Lower lobe of right lung (tissue), 2 donors: ENCODE measurements at regions not wholly inside any gene's neighbourhood (a gene's known extent, or its start where the extent isn't known, plus 50 kb on each side); places are given as distances from the start of the nearest gene placed in this dataset.
"Not testable (repeated sequence)": the region's sequence is repeated elsewhere in the genome, so short reads cannot be mapped to it uniquely, and the experiment has no call there.

Experiments
- ATAC-seq, 2 donors: fragments of 200-7000 bp; cut with Tn5 transposase; one replicate each; pipeline ENCODE4 v1.9.1; 2020 to 2022; ENCODE audit warnings: mild to moderate bottlenecking in 2 of 2, moderate library complexity in 2 of 2
- DNase-seq: peaks from one replicate; pipeline ENCODE4 v3.0.0-alpha.2; 2020
- H3K27ac ChIP-seq: fragments of 200-600 bp; one replicate; pipeline ENCODE4 v1.8.0; 2022
- H3K27me3 ChIP-seq: fragments of 200-600 bp; one replicate; pipeline ENCODE4 v1.8.0; 2022; ENCODE audit warnings: low read depth
- H3K36me3 ChIP-seq: fragments of 200-600 bp; one replicate; pipeline ENCODE4 v1.8.0; 2022; ENCODE audit warnings: mild to moderate bottlenecking
- H3K4me1 ChIP-seq: fragments of 200-600 bp; one replicate; pipeline ENCODE4 v1.8.0; 2022
- H3K4me3 ChIP-seq: fragments of 200-600 bp; one replicate; pipeline ENCODE4 v1.8.0; 2022; ENCODE audit warnings: mild to moderate bottlenecking
- H3K9me3 ChIP-seq: fragments of 200-600 bp; one replicate; pipeline ENCODE4 v1.8.0; 2022
- intact Hi-C: fragments of 100-400 bp; cut with DNase I; formaldehyde crosslinking; loops from one replicate; pipeline ENCODE4 v1.11.0; 2022
- TF ChIP-seq, protein P1 (sequence below): fragments of 200-600 bp; IDR thresholded peaks from one replicate; pipeline ENCODE4 v1.8.0; 2022; ENCODE audit warnings: antibody characterized with exemption, mild to moderate bottlenecking
- donor health status: DM: no; HTN: yes; CAD: no; lungs with severe emphysema.

DNA sequence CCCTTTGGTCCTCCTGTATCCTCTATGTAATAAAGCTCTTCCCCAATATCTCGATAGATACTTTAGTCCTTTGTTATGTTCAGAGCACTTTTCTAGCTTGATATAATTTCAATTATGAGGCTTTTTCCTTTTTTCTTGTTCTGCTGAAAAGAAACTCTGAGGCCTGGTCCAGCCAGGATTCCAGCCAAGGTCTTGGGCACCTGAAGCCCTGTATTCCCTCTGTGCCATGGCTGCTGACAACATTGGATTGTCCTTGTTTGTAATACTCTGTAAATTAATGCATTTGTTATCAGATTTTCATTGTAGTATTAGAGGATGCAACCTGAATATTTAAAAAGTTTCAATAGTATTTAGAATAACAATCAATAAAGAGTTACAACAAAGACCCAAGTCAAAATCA lies 67.9 kb upstream of the ADAMTS5 start:
- Histone ChIP-seq H3K27me3 (no peaks in the 10 kb centered on the region), H3K4me1 (no peaks in the 10 kb centered on the region), H3K4me3 (no peak overlapping the region), H3K27ac (no peak overlapping the region), H3K36me3 (no peaks in the 10 kb centered on the region), H3K9me3 (no peaks in the 10 kb centered on the region)
- intact Hi-C loops: no loop called here
- DNase-seq (no peak), ATAC-seq (no peak)
- TF ChIP-seq, protein P1, sequence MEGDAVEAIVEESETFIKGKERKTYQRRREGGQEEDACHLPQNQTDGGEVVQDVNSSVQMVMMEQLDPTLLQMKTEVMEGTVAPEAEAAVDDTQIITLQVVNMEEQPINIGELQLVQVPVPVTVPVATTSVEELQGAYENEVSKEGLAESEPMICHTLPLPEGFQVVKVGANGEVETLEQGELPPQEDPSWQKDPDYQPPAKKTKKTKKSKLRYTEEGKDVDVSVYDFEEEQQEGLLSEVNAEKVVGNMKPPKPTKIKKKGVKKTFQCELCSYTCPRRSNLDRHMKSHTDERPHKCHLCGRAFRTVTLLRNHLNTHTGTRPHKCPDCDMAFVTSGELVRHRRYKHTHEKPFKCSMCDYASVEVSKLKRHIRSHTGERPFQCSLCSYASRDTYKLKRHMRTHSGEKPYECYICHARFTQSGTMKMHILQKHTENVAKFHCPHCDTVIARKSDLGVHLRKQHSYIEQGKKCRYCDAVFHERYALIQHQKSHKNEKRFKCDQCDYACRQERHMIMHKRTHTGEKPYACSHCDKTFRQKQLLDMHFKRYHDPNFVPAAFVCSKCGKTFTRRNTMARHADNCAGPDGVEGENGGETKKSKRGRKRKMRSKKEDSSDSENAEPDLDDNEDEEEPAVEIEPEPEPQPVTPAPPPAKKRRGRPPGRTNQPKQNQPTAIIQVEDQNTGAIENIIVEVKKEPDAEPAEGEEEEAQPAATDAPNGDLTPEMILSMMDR: no peak

DNA sequence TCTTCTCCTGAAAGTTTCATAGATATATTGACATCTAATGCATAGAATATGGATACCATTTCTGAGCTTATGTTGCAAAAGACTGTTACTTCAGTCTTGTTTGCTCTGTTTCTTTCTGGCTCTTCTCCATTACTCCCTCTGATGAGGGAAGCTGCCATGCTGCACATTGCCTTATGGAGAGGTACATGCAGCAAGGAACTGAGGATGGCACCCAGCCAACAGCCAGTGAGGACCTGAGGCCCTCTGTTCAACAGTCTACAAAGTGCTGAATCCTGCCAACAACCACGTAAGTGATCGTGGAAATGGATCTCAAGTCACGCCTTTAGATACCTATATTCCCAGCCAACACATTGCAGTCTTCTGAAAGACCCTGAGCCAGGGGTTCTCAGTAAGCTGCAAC lies 66.6 kb upstream of the ADAMTS5 start:
- Histone ChIP-seq H3K27ac (no peak overlapping the region), H3K4me3 (no peak overlapping the region), H3K27me3 (no peaks in the 10 kb centered on the region), H3K4me1 (no peaks in the 10 kb centered on the region), H3K9me3 (no peaks in the 10 kb centered on the region), H3K36me3 (no peaks in the 10 kb centered on the region)
- TF ChIP-seq, protein P1: no peak
- no peak for ATAC-seq
- intact Hi-C loops: no loop called here
- no peak for DNase-seq

DNA sequence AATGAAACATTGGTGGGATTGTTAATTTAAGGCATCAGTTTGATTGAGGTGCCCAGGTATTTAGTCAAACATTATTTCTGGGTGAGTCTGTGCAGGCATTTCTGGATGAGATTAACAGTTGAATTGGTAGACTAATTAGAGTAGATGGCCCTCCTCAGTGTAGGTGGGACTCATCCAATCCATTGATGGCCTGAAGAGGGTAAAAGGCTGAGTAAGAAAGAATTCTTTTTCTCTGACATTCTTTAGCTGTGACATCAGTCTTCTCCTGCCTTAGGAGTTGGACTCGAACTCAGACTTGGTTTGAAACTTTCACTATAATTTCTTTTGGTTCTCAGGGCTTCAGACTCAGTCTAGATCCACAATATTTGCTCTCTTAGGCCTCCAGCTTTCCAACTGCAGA lies 59.6 kb upstream of the ADAMTS5 start:
- TF ChIP-seq, protein P1: no peak
- no peaks in the 10 kb centered on the region for H3K27me3 ChIP-seq
- DNase-seq (no peak), ATAC-seq (no peak)
- H3K4me3 ChIP-seq: no peak overlapping the region
- intact Hi-C loops: no loop called here
- H3K4me1 ChIP-seq: no peaks in the 10 kb centered on the region
- no peaks in the 10 kb centered on the region for H3K9me3 ChIP-seq
- H3K27ac ChIP-seq: no peak overlapping the region
- no peaks in the 10 kb centered on the region for H3K36me3 ChIP-seq

DNA sequence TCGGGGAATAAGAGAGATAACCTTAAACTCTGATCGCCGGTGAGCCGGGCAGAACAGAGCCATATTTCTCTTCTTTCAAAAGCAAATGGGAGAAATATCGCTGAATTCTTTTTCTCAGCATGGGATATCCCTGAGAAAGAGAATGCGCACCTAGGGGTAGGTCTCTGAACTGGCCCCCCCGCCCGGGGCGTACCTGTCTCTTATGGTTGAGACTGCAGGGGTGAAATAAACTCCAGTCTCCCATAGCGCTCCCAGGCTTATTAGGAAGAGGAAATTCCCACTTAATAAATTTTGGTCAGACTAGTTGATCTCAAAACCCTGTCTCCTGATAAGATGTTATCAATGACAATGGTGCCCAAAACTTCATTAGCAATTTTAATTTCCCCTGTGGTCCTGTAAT lies 58.8 kb upstream of the ADAMTS5 start:
- intact Hi-C loops, H3K27me3 ChIP-seq, ATAC-seq, H3K9me3 ChIP-seq, H3K4me1 ChIP-seq, DNase-seq, H3K27ac ChIP-seq, H3K36me3 ChIP-seq, H3K4me3 ChIP-seq: not testable (repeated sequence)

DNA sequence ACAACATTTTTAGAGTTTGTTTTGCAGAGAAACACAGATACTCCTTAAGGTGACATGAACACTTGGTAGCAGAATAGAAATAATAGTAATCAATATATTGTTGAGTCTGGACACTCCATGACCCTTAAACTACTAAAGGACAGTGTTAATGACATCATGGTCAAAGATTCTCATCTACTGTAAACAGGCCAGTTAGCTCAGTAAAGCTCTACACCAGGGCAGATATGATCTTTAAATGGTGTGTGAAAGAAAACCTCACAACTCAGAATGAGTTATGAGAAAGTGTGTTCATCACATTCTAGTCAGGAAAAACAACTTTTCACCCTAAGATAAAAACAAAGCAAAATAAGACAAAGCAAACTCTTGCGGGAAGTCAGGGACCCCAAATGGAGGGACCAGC lies 58.1 kb upstream of the ADAMTS5 start:
- Histone ChIP-seq H3K36me3 (no peaks in the 10 kb centered on the region), H3K9me3 (no peaks in the 10 kb centered on the region), H3K4me1 (no peaks in the 10 kb centered on the region), H3K27me3 (no peaks in the 10 kb centered on the region), H3K4me3 (no peak overlapping the region), H3K27ac (no peak overlapping the region)
- intact Hi-C loops: no loop called here
- TF ChIP-seq, protein P1: no peak
- DNase-seq (no peak), ATAC-seq (no peak)

DNA sequence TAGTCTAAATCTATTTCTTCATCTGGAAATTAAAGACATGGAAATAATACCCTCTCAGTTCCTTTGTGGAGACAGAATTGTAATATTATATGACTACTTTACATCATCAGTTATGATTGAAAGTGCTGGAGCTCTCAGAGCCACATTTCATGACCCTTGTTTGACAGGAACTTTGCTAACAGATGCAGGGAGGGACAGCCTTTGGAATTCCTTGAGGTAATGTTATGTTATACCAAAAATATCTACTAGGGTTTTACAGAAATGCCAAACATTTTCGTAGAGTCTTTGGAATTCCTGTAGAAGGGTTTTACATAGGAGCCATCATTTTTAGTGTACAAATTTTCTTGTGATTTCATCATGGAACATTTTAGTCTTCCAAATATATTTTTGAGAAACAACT lies 57.4 kb upstream of the ADAMTS5 start:
- Histone ChIP-seq H3K4me1 (no peaks in the 10 kb centered on the region), H3K9me3 (no peaks in the 10 kb centered on the region), H3K27me3 (no peaks in the 10 kb centered on the region), H3K27ac (no peak overlapping the region), H3K36me3 (no peaks in the 10 kb centered on the region), H3K4me3 (no peak overlapping the region)
- intact Hi-C loops: no loop called here
- ATAC-seq: no peak
- DNase-seq: no peak
- TF ChIP-seq, protein P1: no peak
